HEK293T (cell line): ENCODE measurements at regions not wholly inside any gene's neighbourhood (a gene's known extent, or its start where the extent isn't known, plus 50 kb on each side); places are given as distances from the start of the nearest gene placed in this dataset.

Source experiments
- CTCF ChIA-PET: fragments of 350-600 bp; formaldehyde crosslinking; extraction: SDS; loops from one replicate; lab custom pipeline; 2021; ENCODE audit warnings: antibody characterized with exemption, inconsistent platforms; lab: Yijun Ruan, JAX
- POLR2A ChIA-PET: fragments of 350-600 bp; formaldehyde crosslinking; extraction: SDS; loops from one replicate; lab custom pipeline; 2020; ENCODE audit warnings: antibody characterized with exemption, inconsistent platforms; lab: Yijun Ruan, JAX
- DNase-seq: peaks from one replicate; pipeline ENCODE4 v3.0.0; 2012; ENCODE audit warnings: mixed read lengths; ENCODE audit errors: extremely low spot score
- ARNT ChIP-seq: fragments of 450-650 bp; IDR thresholded peaks from 2 replicates; pipeline ENCODE4 v1.6.1; 2017; ENCODE audit warnings: mild to moderate bottlenecking
- BHLHE40 ChIP-seq: fragments of 450-650 bp; IDR thresholded peaks from 2 replicates; pipeline ENCODE4 v1.6.1; 2016; ENCODE audit warnings: mild to moderate bottlenecking, moderate library complexity, borderline replicate concordance
- CTBP1 ChIP-seq: fragments of 450-650 bp; IDR thresholded peaks from 2 replicates; pipeline ENCODE4 v1.6.1; 2016; ENCODE audit warnings: borderline replicate concordance
- ELF4 ChIP-seq: fragments of 450-650 bp; IDR thresholded peaks from 2 replicates; pipeline ENCODE4 v1.6.1; 2017; ENCODE audit warnings: antibody characterized with exemption
- FOXA1 ChIP-seq: fragments of 450-650 bp; IDR thresholded peaks from 2 replicates; pipeline ENCODE4 v1.6.1; 2016; ENCODE audit warnings: mild to moderate bottlenecking
- FOXK2 ChIP-seq: fragments of 450-650 bp; IDR thresholded peaks from 2 replicates; pipeline ENCODE4 v1.6.1; 2016; ENCODE audit warnings: mild to moderate bottlenecking
- FOXM1 ChIP-seq: fragments of 450-650 bp; IDR thresholded peaks from 2 replicates; pipeline ENCODE4 v1.6.1; 2017; ENCODE audit warnings: mild to moderate bottlenecking, borderline replicate concordance
- HDGF ChIP-seq: fragments of 450-650 bp; IDR thresholded peaks from 2 replicates; pipeline ENCODE4 v1.6.1; 2017; ENCODE audit warnings: antibody characterized with exemption, borderline replicate concordance
- L3MBTL2 ChIP-seq: fragments of 450-650 bp; conservative IDR thresholded peaks from 2 replicates; pipeline ENCODE4 v1.6.1; 2016; ENCODE audit warnings: mild to moderate bottlenecking
- LEF1 ChIP-seq: fragments of 450-650 bp; IDR thresholded peaks from 2 replicates; pipeline ENCODE4 v1.6.1; 2017; ENCODE audit warnings: mild to moderate bottlenecking, borderline replicate concordance
- NFRKB ChIP-seq: fragments of 450-650 bp; IDR thresholded peaks from 2 replicates; pipeline ENCODE4 v1.6.1; 2016; ENCODE audit warnings: mild to moderate bottlenecking, moderate library complexity
- PKNOX1 ChIP-seq: fragments of 450-650 bp; IDR thresholded peaks from 2 replicates; pipeline ENCODE4 v1.6.1; 2016
- SP1 ChIP-seq: fragments of 450-650 bp; IDR thresholded peaks from 2 replicates; pipeline ENCODE4 v1.6.1; 2017
- SUZ12 ChIP-seq: fragments of 450-650 bp; IDR thresholded peaks from 2 replicates; pipeline ENCODE4 v1.6.1; 2016; ENCODE audit warnings: mild to moderate bottlenecking
- TARDBP ChIP-seq: fragments of 450-650 bp; IDR thresholded peaks from 2 replicates; pipeline ENCODE4 v1.6.1; 2016
- ZNF384 ChIP-seq: fragments of 450-650 bp; IDR thresholded peaks from 2 replicates; pipeline ENCODE4 v1.6.1; 2016

GRCh38 chr20:22288156-22288555, 296.2 kb downstream of the FOXA2 start:
- CTCF ChIA-PET: no interaction called here

GRCh38 chr20:22285555-22285954, 298.8 kb downstream of the FOXA2 start:
- no peak for DNase-seq
- CTCF ChIA-PET: no interaction called here

More at GRCh38 chr20:22288156-22288555, 296.2 kb downstream of the FOXA2 start:
- DNase-seq: no peak
- POLR2A ChIA-PET: no interaction called here
- TF ChIP-seq SP1: no peak
- no peak for TF ChIP-seq CTBP1
- no peak for TF ChIP-seq LEF1
- TF ChIP-seq HDGF: no peak
- no peak for TF ChIP-seq ZNF384
- TF ChIP-seq ARNT: no peak
- no peak for TF ChIP-seq TARDBP
- no peak for TF ChIP-seq FOXK2

GRCh38 chr20:22282696-22283095, 301.7 kb downstream of the FOXA2 start:
- no peak for TF ChIP-seq ARNT
- TF ChIP-seq FOXA1: no peak
- no peak for TF ChIP-seq FOXK2
- TF ChIP-seq SUZ12: no peak
- no peak for TF ChIP-seq BHLHE40
- TF ChIP-seq SP1: no peak
- no peak for TF ChIP-seq FOXM1
- TF ChIP-seq HDGF: no peak
- no peak for TF ChIP-seq CTBP1
- no peak for TF ChIP-seq PKNOX1
- TF ChIP-seq ELF4: no peak
- no peak for TF ChIP-seq TARDBP
- CTCF ChIA-PET: no interaction called here
- POLR2A ChIA-PET: no interaction called here
- DNase-seq: no peak

More at GRCh38 chr20:22285555-22285954, 298.8 kb downstream of the FOXA2 start:
- TF ChIP-seq BHLHE40 (no peak), ELF4 (no peak), CTBP1 (no peak), HDGF (no peak), L3MBTL2 (no peak), FOXM1 (no peak), ZNF384 (no peak), SUZ12 (no peak), FOXK2 (no peak), ARNT (no peak), SP1 (no peak), PKNOX1 (no peak), LEF1 (no peak), TARDBP (no peak), NFRKB (no peak), FOXA1 (no peak)
- POLR2A ChIA-PET: no interaction called here

GRCh38 chr20:22274330-22274729, 310.0 kb downstream of the FOXA2 start:
- DNase-seq: no peak
- TF ChIP-seq PKNOX1 (no peak), ELF4 (no peak), LEF1 (no peak), FOXK2 (no peak), HDGF (no peak), FOXA1 (no peak), TARDBP (no peak), L3MBTL2 (no peak), ARNT (no peak), CTBP1 (no peak), FOXM1 (no peak), SUZ12 (no peak), NFRKB (no peak), SP1 (no peak), ZNF384 (no peak), BHLHE40 (no peak)
- POLR2A ChIA-PET: no interaction called here
- CTCF ChIA-PET: no interaction called here

- no peak for DNase-seq
- ChIA-PET CTCF (no interaction called here), POLR2A (no interaction called here)
- TF ChIP-seq FOXA1 (no peak), PKNOX1 (no peak), FOXK2 (no peak), FOXM1 (no peak), TARDBP (no peak), HDGF (no peak), LEF1 (no peak), ZNF384 (no peak), CTBP1 (no peak), SUZ12 (no peak)
Measured at GRCh38 chr20:22268675-22269074, 315.7 kb downstream of the FOXA2 start.

- TF ChIP-seq L3MBTL2: no peak
- TF ChIP-seq CTBP1: no peak
- no peak for TF ChIP-seq BHLHE40
- no peak for TF ChIP-seq SP1
- TF ChIP-seq PKNOX1: no peak
- TF ChIP-seq ELF4: no peak
- TF ChIP-seq HDGF: no peak
- no peak for TF ChIP-seq LEF1
- no peak for TF ChIP-seq NFRKB
- no peak for TF ChIP-seq SUZ12
- TF ChIP-seq FOXK2: no peak
- TF ChIP-seq FOXA1: no peak
- no peak for TF ChIP-seq FOXM1
- TF ChIP-seq TARDBP: no peak
- TF ChIP-seq ZNF384: no peak
- no peak for TF ChIP-seq ARNT
- DNase-seq: no peak
- CTCF ChIA-PET: no interaction called here
- POLR2A ChIA-PET: no interaction called here
Measured at GRCh38 chr20:22264917-22265316, 319.5 kb downstream of the FOXA2 start.
